ENCODE measurements at regions not wholly inside any gene's neighbourhood (a gene's known extent, or its start where the extent isn't known, plus 50 kb on each side); places are given as distances from the start of the nearest gene placed in this dataset.
"Not testable (repeated sequence)": the region's sequence is repeated elsewhere in the genome, so short reads cannot be mapped to it uniquely, and the experiment has no call there.

DNA sequence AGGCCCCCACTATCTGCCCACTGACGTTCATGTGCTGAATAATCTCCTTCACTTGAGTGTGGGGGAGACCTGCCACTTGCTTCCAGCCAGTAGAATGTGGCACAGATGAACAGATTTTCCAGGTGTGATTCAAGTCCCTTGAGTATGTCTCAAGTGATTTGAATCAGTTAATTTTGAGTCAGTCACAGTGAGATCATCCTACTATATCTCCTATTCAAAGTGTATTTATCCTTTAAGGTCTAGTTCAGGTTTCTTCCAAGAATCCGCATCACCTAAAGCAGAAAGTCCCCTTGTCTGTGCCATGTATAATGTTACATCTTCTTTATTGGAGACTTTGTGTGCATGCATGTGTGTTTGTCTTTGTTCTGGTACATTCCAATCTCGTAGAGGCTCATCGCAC is 208.3 kb upstream of the DAB2 start:
- Mint-ChIP-seq H3K27ac (no peak overlapping the region), H3K9me3 (no peaks in the 10 kb centered on the region), H3K4me3 (no peak overlapping the region)

DNA sequence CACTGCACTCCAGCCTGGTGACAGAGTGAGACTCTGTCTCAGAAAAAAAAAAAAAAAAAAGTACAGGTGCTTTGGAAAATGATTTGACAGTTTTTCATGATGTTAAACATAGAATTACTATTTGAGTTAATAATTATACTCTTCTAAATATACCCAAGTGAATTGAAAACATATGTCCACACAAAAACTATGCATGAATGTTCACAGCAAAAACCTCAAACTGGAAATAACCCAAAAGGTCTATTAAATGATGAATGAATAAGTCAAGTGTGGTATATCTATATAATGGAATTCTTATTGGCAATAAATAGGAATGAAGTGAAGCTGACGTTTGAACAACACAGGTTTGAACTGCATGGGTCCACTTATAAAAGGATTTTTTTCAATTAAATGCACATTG is 207.2 kb upstream of the DAB2 start:
- Mint-ChIP-seq H3K27ac (no peak overlapping the region), H3K4me3 (no peak overlapping the region), H3K36me3 (no peaks in the 10 kb centered on the region), H3K9me3 (no peaks in the 10 kb centered on the region), H3K27me3 (peaks cover 3% of the 10 kb centered on the region), H3K4me1 (no peaks in the 10 kb centered on the region)
- DNase-seq (ENCODE audit: low spot score in 2 of 2) (no peak), ATAC-seq (ENCODE audit: low read depth) (no peak)

More for the DNA sequence above, 208.3 kb upstream of the DAB2 start:
- Mint-ChIP-seq H3K36me3 (no peaks in the 10 kb centered on the region), H3K4me1 (no peaks in the 10 kb centered on the region), H3K27me3 (no peaks in the 10 kb centered on the region)
- DNase-seq (ENCODE audit: low spot score in 2 of 2) (no peak), ATAC-seq (ENCODE audit: low read depth) (no peak)

DNA sequence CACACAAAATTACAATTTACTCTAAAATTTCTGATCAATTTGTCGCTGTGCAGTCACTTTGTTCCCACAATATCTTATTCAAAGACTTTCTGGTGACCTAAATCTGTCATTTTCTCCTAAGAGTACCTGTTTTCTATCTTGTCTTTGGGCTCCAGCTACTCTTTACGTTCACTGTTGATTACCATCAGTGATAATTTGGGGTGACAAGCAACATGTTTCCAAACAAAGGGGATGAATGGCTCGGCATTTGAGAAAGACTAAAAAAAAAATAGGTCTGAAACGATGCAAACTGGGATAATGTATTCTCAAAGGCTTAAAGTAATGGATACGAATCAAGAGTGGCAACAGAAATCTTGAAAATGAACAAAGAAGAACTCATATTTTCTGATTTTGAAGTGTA is 205.2 kb upstream of the DAB2 start:
- Mint-ChIP-seq H3K4me1 (no peaks in the 10 kb centered on the region), H3K36me3 (no peaks in the 10 kb centered on the region), H3K4me3 (no peak overlapping the region), H3K9me3 (no peaks in the 10 kb centered on the region), H3K27ac (no peak overlapping the region), H3K27me3 (peaks cover 6% of the 10 kb centered on the region)
- ATAC-seq (ENCODE audit: low read depth), result no peak
- DNase-seq (ENCODE audit: low spot score in 2 of 2), result no peak

DNA sequence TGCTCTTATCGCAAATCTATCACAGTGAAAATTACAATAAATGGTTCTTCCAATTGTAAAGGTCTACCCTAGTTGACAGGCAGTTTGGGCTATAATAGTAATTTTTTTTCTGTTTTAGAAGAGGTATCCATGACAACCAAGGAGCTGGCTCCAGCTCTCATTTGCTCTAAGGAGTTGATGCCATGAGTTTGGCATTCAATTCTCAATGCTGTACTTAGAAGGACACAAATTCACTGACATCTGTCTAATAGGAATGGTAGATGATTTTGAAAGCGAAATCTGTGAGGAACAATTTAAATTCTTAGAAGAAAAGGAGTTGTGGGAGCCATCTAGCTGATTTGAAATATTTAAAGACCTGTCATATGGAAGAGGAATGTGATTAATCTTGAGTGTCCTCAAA is 203.6 kb upstream of the DAB2 start:
- Mint-ChIP-seq H3K4me1 (no peaks in the 10 kb centered on the region), H3K27me3 (peaks cover 8% of the 10 kb centered on the region), H3K9me3 (no peaks in the 10 kb centered on the region), H3K36me3 (no peaks in the 10 kb centered on the region), H3K27ac (no peak overlapping the region), H3K4me3 (no peak overlapping the region)
- no peak for DNase-seq (ENCODE audit: low spot score in 2 of 2)
- no peak for ATAC-seq (ENCODE audit: low read depth)

DNA sequence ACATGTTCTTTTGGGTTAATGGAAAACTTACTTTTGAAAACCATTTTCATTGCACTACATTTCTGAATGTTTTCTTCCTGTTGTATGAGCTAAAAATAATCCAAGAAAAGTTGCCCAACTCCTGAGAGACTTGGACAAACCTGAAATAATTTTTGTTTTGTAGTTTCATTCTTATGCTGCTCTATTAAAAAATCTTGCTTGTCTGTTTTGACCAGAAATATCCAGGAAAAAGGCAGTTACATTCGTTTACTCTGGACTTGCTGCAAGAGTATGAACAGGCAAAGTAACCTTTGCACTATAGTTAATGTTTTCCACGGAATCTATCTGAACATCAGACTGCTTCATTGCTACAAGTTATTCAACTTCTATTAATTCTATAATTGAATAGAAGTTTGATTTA is 200.1 kb upstream of the DAB2 start:
- Mint-ChIP-seq H3K36me3 (no peaks in the 10 kb centered on the region), H3K9me3 (no peaks in the 10 kb centered on the region)

DNA sequence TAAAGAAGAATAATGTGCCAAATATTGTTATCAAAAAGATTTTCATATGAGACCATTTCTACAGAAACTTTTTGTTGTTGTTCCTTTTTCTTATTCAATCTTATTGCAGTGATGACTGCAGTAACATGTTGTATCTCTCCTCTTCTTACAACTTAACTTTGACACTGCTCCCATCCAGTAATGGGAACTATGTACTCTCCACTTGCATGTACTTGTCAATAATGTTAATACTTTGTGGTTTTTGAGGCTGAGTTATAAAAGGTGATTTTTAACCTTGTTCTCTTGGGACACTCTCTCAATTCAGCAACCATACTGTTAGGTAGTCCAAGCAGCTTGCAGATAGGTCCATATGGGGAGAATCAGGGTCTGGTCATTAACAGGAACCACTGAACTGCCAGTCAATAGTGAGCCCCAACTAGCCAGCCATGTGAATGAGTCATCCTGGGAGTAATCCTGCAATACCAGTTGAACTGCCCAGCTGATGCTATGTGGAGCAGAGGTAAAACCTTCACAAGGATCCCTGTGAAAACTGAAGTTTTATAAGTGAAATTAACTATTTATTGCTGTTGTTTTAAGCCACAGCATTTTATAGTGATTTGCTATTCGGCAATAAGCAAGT is 199.6 kb upstream of the DAB2 start:
- H3K36me3 Mint-ChIP-seq, result no peaks in the 10 kb centered on the region
- H3K9me3 Mint-ChIP-seq, result no peaks in the 10 kb centered on the region
- ATAC-seq (ENCODE audit: low read depth), result no peak
- no peaks in the 10 kb centered on the region for H3K4me1 Mint-ChIP-seq
- no peak overlapping the region for H3K27ac Mint-ChIP-seq
- H3K4me3 Mint-ChIP-seq, result no peak overlapping the region
- no peak for DNase-seq (ENCODE audit: low spot score in 2 of 2)
- H3K27me3 Mint-ChIP-seq, result peaks cover 13% of the 10 kb centered on the region

More for the DNA sequence above, 200.1 kb upstream of the DAB2 start:
- DNase-seq (ENCODE audit: low spot score in 2 of 2), result no peak
- Mint-ChIP-seq H3K4me3 (no peak overlapping the region), H3K4me1 (no peaks in the 10 kb centered on the region), H3K27ac (no peak overlapping the region), H3K27me3 (peaks cover 13% of the 10 kb centered on the region)
- ATAC-seq (ENCODE audit: low read depth), result no peak

DNA sequence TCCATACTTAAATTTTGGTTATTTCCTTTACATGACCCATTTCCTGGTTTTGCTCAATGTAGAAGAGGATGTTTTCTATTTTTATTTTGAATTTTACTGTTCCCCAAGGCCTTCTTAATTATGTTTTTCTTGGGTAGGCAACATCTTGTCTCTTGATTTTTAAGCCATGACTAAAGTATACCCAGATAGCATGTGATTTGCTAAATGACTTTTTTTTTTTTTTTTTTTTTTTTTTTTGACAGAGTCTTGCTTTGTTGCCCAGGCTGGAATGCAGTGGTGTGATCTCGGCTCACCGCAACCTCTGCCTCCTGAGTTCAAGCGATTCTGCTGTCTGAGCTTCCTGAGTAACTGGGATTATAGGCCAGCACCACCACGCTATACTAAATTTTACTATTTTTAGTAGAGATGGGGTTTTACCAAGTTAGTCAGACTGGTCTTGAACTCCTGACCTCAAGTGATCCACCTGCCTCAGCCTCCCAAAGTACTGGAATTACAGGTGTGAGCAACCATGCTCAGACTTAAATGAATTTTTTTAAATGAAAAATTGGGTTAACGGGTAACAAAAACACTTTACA is 198.6 kb upstream of the DAB2 start:
- ATAC-seq (ENCODE audit: low read depth) (no peak), DNase-seq (ENCODE audit: low spot score in 2 of 2) (no peak)
- Mint-ChIP-seq H3K27ac (no peak overlapping the region), H3K4me1 (no peaks in the 10 kb centered on the region), H3K9me3 (no peaks in the 10 kb centered on the region), H3K36me3 (no peaks in the 10 kb centered on the region), H3K27me3 (peaks cover 13% of the 10 kb centered on the region), H3K4me3 (no peak overlapping the region)

DNA sequence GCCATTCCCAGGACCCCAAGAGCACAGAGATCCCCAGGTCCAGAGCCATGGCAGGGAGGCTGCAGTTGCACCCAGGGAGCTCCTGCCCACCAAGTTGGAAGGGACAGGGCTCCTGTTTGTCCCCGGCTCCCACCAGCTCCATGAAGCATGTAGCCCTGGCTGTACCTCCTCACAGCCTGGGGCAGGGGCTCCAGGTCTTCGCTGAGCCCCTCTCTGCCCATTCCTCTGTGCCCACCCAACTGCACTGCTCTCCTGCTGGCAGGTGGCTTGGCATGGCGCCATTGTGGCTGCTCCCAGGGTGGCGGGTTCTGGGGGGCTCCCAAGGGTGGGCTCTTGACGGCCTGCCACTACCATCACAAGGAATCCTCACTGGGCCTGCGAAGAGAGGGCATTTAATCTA is 197.5 kb upstream of the DAB2 start:
- Mint-ChIP-seq H3K4me3 (no peak overlapping the region), H3K9me3 (no peaks in the 10 kb centered on the region), H3K27ac (no peak overlapping the region), H3K4me1 (no peaks in the 10 kb centered on the region), H3K27me3 (peaks cover 12% of the 10 kb centered on the region), H3K36me3 (no peaks in the 10 kb centered on the region)
- ATAC-seq (ENCODE audit: low read depth) (no peak), DNase-seq (ENCODE audit: low spot score in 2 of 2) (no peak)

DNA sequence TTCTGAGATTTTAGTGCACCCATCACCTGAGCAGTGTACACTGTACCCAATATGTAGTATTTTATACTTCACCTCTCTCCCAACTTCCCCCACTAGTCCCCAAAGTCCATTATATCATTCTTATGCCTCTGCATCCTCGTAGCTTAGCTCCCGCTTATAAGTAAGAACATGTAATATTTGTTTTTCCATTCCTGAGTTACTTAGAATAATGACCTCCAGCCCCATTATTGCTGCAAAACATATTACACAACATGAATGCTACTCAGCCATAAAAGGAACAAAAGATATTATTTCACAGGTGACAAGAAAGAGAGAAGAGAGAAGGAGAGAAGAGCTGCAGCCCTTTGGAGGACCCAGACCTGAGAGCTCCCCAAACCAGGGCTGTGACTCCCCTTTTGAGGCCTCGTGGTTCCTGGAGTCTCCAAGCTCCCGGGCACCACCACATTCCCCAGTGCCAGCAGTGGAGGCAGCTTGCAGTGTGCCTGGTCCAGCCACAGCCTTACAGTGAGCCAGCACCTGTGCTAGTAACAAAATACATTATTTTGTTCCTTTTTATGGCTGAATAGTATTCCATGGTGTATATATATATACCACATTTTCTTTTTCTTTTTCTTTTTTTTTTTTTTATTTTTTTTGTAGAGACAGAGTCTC is 194.5 kb upstream of the DAB2 start:
- Mint-ChIP-seq H3K27me3 (peaks cover 6% of the 10 kb centered on the region), H3K36me3 (no peaks in the 10 kb centered on the region), H3K9me3 (no peaks in the 10 kb centered on the region), H3K4me1 (no peaks in the 10 kb centered on the region), H3K4me3 (no peak overlapping the region), H3K27ac (no peak overlapping the region)
- DNase-seq (ENCODE audit: low spot score in 2 of 2) (no peak), ATAC-seq (ENCODE audit: low read depth) (no peak)

DNA sequence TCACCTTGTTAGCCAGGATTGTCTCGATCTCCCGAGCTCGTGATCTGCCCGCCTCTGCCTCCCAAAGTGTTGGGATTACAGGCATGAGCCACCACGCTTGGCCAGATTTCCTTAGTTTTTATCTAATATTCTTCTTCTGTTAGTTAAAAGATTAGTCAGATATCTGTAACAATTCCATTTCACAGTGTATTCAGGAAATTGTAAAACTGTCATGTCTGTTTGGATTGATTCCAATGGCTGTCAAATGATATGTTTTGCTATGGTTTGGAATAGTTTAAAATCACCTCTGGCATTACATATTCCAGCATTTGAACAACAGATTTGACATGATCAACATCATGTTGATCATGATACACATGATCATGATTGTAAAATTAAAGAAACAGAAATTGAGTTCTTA is 193.6 kb upstream of the DAB2 start:
- DNase-seq (ENCODE audit: low spot score in 2 of 2) (no peak), ATAC-seq (ENCODE audit: low read depth) (no peak)
- Mint-ChIP-seq H3K27me3 (peaks cover 6% of the 10 kb centered on the region), H3K36me3 (no peaks in the 10 kb centered on the region), H3K9me3 (no peaks in the 10 kb centered on the region), H3K4me3 (no peak overlapping the region), H3K4me1 (no peaks in the 10 kb centered on the region), H3K27ac (no peak overlapping the region)

DNA sequence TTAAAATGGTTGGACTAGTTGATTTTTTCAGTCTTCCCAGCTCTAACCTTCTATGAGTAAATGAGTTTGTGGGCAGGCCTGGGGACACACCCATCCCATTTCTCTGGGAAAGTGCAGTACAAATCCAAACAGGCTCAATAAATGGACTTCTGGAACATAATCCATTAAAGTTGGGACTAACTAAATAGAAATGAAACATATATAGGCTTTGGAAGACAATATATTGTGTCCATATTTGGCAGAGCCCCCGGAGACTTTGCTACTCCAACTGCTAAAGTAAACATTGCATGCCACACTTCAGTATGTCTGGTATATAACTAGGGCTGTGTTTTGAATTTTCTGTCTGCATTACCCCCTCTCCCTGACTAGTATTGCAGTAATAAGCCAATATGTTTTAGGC is 191.4 kb upstream of the DAB2 start:
- Mint-ChIP-seq H3K4me3 (no peak overlapping the region), H3K4me1 (no peaks in the 10 kb centered on the region), H3K9me3 (no peaks in the 10 kb centered on the region), H3K36me3 (no peaks in the 10 kb centered on the region), H3K27me3 (peaks cover 9% of the 10 kb centered on the region), H3K27ac (no peak overlapping the region)
- ATAC-seq (ENCODE audit: low read depth) (no peak), DNase-seq (ENCODE audit: low spot score in 2 of 2) (no peak)

DNA sequence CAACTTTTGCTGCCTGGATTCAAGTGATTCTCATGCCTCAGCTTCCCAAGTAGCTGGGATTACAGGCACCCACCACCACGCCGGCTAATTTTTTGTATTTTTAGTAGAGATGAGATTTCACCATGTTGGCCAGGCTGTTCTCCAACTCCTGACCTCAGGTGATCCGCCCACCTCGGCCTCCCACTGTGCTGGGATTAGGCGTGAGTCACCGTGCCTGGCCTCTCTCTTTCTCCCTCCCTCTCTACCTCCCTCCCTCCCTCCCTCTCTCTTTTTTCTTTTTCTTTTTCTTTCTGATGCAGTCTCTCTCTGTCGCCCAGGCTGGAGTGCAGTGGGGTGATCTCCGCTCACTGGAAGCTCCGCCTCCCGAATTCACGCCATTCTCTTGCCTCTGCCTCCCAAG is 186.3 kb upstream of the DAB2 start:
- not testable (repeated sequence) for H3K27me3 Mint-ChIP-seq; ATAC-seq (ENCODE audit: low read depth)

DNA sequence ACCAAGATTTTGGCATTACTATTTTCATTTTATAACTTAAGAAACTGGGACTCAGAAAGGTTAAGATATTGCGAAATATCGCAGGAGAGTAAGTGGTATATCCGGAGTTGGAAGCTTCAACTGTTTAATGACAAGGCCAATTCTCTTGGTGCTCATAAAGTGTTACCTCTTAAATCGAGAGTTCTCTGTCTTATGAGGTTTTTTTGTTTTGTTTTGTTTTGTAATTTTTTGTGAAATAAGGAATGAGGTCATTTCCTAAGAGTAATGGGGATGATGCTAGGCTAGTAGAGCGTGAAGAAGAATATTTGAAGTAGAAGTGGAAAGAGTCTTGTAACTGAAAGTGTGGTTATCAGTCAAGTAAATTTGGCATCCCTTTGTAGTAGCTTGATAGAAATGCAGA is 183.2 kb upstream of the DAB2 start:
- H3K9me3 Mint-ChIP-seq, result peaks cover 1% of the 10 kb centered on the region
- H3K4me3 Mint-ChIP-seq, result no peak overlapping the region
- no peak for ATAC-seq (ENCODE audit: low read depth)
- peaks cover 4% of the 10 kb centered on the region for H3K27me3 Mint-ChIP-seq
- peaks cover 3% of the 10 kb centered on the region for H3K4me1 Mint-ChIP-seq
- no peaks in the 10 kb centered on the region for H3K36me3 Mint-ChIP-seq
- DNase-seq (ENCODE audit: low spot score in 2 of 2), result no peak
- no peak overlapping the region for H3K27ac Mint-ChIP-seq

More for the DNA sequence above, 186.3 kb upstream of the DAB2 start:
- DNase-seq (ENCODE audit: low spot score in 2 of 2); H3K4me3 Mint-ChIP-seq; H3K27ac Mint-ChIP-seq; H3K9me3 Mint-ChIP-seq; H3K4me1 Mint-ChIP-seq; H3K36me3 Mint-ChIP-seq: not testable (repeated sequence)

DNA sequence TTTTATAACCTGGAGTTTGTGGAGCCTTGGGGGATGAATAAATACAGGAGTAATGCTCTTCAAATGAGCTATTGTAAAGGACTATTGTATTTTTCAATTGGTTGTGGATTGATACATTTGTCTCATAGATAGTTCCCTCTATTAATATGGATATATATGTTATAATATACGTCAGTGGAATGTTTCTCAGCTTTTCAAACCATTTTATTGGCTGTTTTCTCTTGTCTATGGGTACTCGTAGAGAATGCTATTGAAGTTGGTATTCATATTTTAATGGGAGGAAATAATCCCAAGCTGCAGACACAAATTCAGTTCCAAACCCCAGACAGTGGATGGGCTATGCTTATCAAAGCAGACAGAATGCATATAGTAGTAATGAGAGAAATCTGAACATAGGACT is 181.8 kb upstream of the DAB2 start:
- peaks cover 4% of the 10 kb centered on the region for H3K27me3 Mint-ChIP-seq
- H3K4me3 Mint-ChIP-seq, result no peak overlapping the region

More for the DNA sequence above, 181.8 kb upstream of the DAB2 start:
- peaks cover 3% of the 10 kb centered on the region for H3K4me1 Mint-ChIP-seq
- H3K27ac Mint-ChIP-seq, result no peak overlapping the region
- peaks cover 1% of the 10 kb centered on the region for H3K9me3 Mint-ChIP-seq
- DNase-seq (ENCODE audit: low spot score in 2 of 2) (no peak), ATAC-seq (ENCODE audit: low read depth) (no peak)
- H3K36me3 Mint-ChIP-seq, result no peaks in the 10 kb centered on the region

Data from memory B cell (primary cell).